OCI-LY1 (cell line): ENCODE measurements at regions not wholly inside any gene's neighbourhood (a gene's known extent, or its start where the extent isn't known, plus 50 kb on each side); places are given as distances from the start of the nearest gene placed in this dataset.
"Not testable (repeated sequence)": the region's sequence is repeated elsewhere in the genome, so short reads cannot be mapped to it uniquely, and the experiment has no call there.

Source experiments
- H2AFZ ChIP-seq: fragments of 200-600 bp; sonication (generic), shearing (Covaris generic); 2 replicates; pipeline ENCODE4 v1.6.0; 2014; ENCODE audit warnings: antibody characterized with exemption, mild to moderate bottlenecking, low read length
- H3F3A ChIP-seq: fragments of 200-600 bp; sonication (generic), shearing (Covaris generic); 2 replicates; pipeline ENCODE4 v1.6.0; 2014; ENCODE audit warnings: mild to moderate bottlenecking, antibody characterized with exemption, low read length, moderate library complexity; ENCODE audit not compliant: insufficient read depth
- H3K27ac ChIP-seq: fragments of 200-600 bp; sonication (generic); 2 replicates; pipeline ENCODE4 v1.5.1; 2014; ENCODE audit warnings: low read length, mixed run types, mild to moderate bottlenecking, low read depth; ENCODE audit not compliant: poor library complexity, severe bottlenecking
- H3K27me3 ChIP-seq: fragments of 200-600 bp; sonication (generic); 2 replicates; pipeline ENCODE4 v1.6.0; 2014; ENCODE audit warnings: antibody characterized with exemption, mild to moderate bottlenecking, low read length, moderate library complexity; ENCODE audit not compliant: insufficient read depth
- H3K36me3 ChIP-seq: fragments of 200-600 bp; sonication (generic); 2 replicates; pipeline ENCODE4 v1.6.1; 2014; ENCODE audit warnings: mild to moderate bottlenecking, antibody characterized with exemption, low read length, moderate library complexity, mixed read lengths; ENCODE audit not compliant: insufficient read depth
- H3K4me1 ChIP-seq: fragments of 200-600 bp; sonication (generic); 2 replicates; pipeline ENCODE4 v1.5.1; 2014; ENCODE audit warnings: mild to moderate bottlenecking, low read length, moderate library complexity; ENCODE audit not compliant: insufficient read depth, severe bottlenecking
- H3K4me2 ChIP-seq: fragments of 200-600 bp; sonication (generic), shearing (Covaris generic); 2 replicates; pipeline ENCODE4 v1.6.1; 2014; ENCODE audit warnings: low read length
- H3K4me3 ChIP-seq: fragments of 200-600 bp; sonication (generic); 2 replicates; pipeline ENCODE4 v1.5.1; 2014; ENCODE audit warnings: low read length, low read depth, mild to moderate bottlenecking, mixed read lengths; ENCODE audit not compliant: poor library complexity, severe bottlenecking
- H3K79me2 ChIP-seq: fragments of 200-600 bp; shearing (Covaris generic); 2 replicates; pipeline ENCODE4 v1.6.1; 2016; ENCODE audit warnings: mixed run types, low read length, mixed read lengths; ENCODE audit not compliant: insufficient read depth
- H3K9ac ChIP-seq: fragments of 200-600 bp; sonication (generic), shearing (Covaris generic); 2 replicates; pipeline ENCODE4 v1.6.1; 2014; ENCODE audit warnings: mild to moderate bottlenecking, low read length, mixed read lengths
- H3K9me2 ChIP-seq: fragments of 200-600 bp; sonication (generic), shearing (Covaris generic); 2 replicates; pipeline ENCODE4 v1.6.1; 2014; ENCODE audit warnings: low read depth, mild to moderate bottlenecking, low read length, mixed read lengths
- H3K9me3 ChIP-seq: fragments of 200-600 bp; shearing (Covaris generic); 2 replicates; pipeline ENCODE4 v1.6.1; 2014; ENCODE audit warnings: low read length, mixed read lengths
- H4K20me1 ChIP-seq: fragments of 200-600 bp; sonication (generic), shearing (Covaris generic); 2 replicates; pipeline ENCODE4 v1.6.0; 2016; ENCODE audit warnings: mild to moderate bottlenecking, low read length; ENCODE audit not compliant: insufficient read depth
- CTCF ChIP-seq: fragments of 200-600 bp; sonication (generic), shearing (Covaris generic); IDR thresholded peaks from 2 replicates; pipeline ENCODE4 v1.5.1; 2017; ENCODE audit warnings: mild to moderate bottlenecking, antibody characterized with exemption, low read length, moderate library complexity, mixed read lengths
- EZH2 ChIP-seq: fragments of 200-600 bp; sonication (generic), shearing (Covaris generic); IDR thresholded peaks from 2 replicates; pipeline ENCODE4 v1.8.0; 2017; ENCODE audit warnings: borderline replicate concordance, mixed run types, mild to moderate bottlenecking, antibody characterized with exemption, low read length, moderate library complexity, mixed read lengths

GRCh38 chr10:45056806-45057205, 56.1 kb downstream of the ZNF22 start:
- H3K9me3 ChIP-seq, H2AFZ ChIP-seq, H3K9ac ChIP-seq, H3K4me2 ChIP-seq, H3K4me3 ChIP-seq, H3K79me2 ChIP-seq, H4K20me1 ChIP-seq, H3K36me3 ChIP-seq, H3K27ac ChIP-seq, H3K27me3 ChIP-seq, H3F3A ChIP-seq, H3K9me2 ChIP-seq, H3K4me1 ChIP-seq: not testable (repeated sequence)

DNA sequence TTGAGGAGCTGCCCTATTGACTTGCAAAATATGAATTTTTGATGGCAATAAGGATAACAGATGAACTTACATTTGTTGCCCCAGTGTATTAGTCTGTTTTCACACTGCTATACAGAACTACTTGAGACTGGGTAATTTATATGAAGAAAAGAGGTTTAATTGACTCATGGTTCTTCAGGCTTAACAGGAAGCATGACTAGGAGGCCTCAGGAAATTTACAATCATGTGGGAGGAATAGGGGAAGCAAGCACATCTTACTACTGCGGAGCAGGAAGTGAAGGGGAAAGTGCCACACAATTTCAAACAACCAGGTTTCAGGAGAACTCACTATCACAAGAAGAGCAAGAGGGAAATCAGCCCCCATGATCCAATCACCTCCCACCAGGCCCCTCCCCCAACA, 57.9 kb downstream of the ZNF22 start:
- no peaks in the 10 kb centered on the region for H3K9me2 ChIP-seq
- no peak overlapping the region for H3K4me3 ChIP-seq
- TF ChIP-seq CTCF (no peak), EZH2 (no peak)
- no peaks in the 10 kb centered on the region for H3K4me1 ChIP-seq
- no peaks in the 10 kb centered on the region for H3K27me3 ChIP-seq
- no peaks in the 10 kb centered on the region for H3K79me2 ChIP-seq
- no peak overlapping the region for H3K4me2 ChIP-seq
- H3K27ac ChIP-seq = no peak overlapping the region
- H2AFZ ChIP-seq = no peak overlapping the region
- no peak overlapping the region for H3K9ac ChIP-seq
- no peaks in the 10 kb centered on the region for H3K9me3 ChIP-seq
- no peaks in the 10 kb centered on the region for H3K36me3 ChIP-seq
- H4K20me1 ChIP-seq = no peaks in the 10 kb centered on the region
- H3F3A ChIP-seq = no peaks in the 10 kb centered on the region

- Histone ChIP-seq H3K79me2 (no peaks in the 10 kb centered on the region), H3K4me1 (no peaks in the 10 kb centered on the region), H3K9me2 (no peaks in the 10 kb centered on the region), H3K27me3 (no peaks in the 10 kb centered on the region), H3K9ac (no peak overlapping the region), H3K4me3 (no peak overlapping the region), H3F3A (no peaks in the 10 kb centered on the region), H3K36me3 (no peaks in the 10 kb centered on the region), H3K27ac (no peak overlapping the region), H3K4me2 (no peak overlapping the region), H3K9me3 (no peaks in the 10 kb centered on the region), H2AFZ (no peak overlapping the region), H4K20me1 (no peaks in the 10 kb centered on the region)
- no peak for TF ChIP-seq CTCF
- TF ChIP-seq EZH2 = no peak
Observed at GRCh38 chr10:45058992-45059561, 58.4 kb downstream of the ZNF22 start.

GRCh38 chr10:45059632-45060031, 58.9 kb downstream of the ZNF22 start:
- Histone ChIP-seq H3K36me3 (no peaks in the 10 kb centered on the region), H3K27me3 (no peaks in the 10 kb centered on the region), H3K9me3 (no peaks in the 10 kb centered on the region), H3K4me2 (no peak overlapping the region), H3K9ac (no peak overlapping the region), H2AFZ (no peak overlapping the region), H3F3A (no peaks in the 10 kb centered on the region), H4K20me1 (no peaks in the 10 kb centered on the region), H3K4me1 (no peaks in the 10 kb centered on the region), H3K79me2 (no peaks in the 10 kb centered on the region), H3K4me3 (no peak overlapping the region), H3K27ac (no peak overlapping the region), H3K9me2 (no peaks in the 10 kb centered on the region)
- TF ChIP-seq EZH2 (no peak), CTCF (no peak)
